ENCODE measurements at regions not wholly inside any gene's neighbourhood (a gene's known extent, or its start where the extent isn't known, plus 50 kb on each side); places are given as distances from the start of the nearest gene placed in this dataset.

DNA sequence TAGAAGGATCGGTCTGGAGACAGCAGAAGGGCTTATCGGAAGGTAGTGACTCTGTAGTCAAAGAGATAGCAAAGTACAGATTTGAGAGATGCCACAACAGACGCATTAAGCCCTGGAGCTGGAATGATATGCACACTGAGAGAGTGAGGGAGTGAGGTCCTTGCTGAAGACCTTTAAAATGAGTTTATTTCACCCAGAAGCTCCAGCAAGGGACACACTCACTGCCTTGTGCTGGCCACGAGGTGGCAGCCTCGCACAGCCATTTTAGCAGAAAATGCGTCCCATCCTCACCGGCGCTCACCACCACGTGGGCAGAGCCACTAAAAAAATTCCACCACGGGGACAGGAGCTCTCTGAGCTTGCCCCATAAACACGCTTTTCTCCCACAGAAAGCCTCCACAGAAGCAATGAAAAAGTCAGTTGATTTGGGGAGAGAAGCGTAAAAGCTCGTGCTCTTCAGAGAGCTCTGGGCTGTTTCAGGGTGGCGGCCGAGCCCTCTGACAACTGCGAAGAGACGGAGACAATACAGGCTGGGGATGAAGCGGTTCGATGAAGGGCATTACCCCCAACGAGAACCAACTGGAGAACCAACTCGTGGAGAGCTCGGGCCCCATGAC lies 163.0 kb upstream of the KLF14 start:
- peak; percentile 58 to 67 for DNase-seq (ENCODE audit: low read depth in 2 of 2)

DNA sequence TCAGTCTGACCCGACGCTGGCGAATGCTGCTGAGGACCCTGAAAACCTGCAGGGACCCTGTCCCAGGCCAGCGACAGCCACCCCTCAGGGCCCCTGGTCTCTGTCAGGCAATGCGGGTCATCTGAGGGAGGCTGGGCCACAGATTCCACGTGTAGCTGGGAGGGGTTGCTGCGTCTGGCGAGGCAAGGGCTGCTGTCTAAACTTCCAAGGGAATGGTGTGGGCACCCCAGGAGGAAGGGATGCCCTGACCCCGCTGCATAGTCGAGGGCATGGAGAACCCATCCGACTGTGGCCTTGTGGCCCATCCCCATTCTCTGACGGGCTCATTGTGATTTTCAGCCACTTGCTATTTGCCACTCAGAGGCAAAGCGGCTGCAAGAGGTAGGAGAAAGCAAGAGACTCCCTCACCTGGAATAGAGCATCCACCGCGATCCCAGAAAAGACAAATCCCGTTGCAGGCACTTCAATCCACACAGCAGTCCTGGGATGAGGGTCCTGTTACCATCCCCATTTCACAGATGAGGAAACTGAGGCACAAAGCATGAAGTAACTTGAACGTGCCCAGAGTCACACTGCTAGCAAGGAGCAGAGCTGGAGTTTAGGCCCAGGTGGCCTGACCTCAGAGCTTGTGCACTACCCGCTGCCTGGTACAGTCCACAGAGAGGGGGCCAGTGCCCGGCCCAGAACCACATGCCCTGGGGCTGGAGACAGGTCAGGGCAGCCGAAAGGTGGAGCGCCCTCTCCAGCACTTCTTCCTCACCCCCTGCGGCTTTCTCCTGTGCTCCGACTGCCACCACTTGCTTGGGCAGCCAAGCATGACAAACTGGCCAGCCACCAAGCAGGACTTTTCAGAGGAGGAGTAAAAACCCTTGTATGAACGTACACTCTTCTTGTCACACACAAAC lies 163.8 kb upstream of the KLF14 start:
- no peak for DNase-seq (ENCODE audit: low read depth in 2 of 2)

DNA sequence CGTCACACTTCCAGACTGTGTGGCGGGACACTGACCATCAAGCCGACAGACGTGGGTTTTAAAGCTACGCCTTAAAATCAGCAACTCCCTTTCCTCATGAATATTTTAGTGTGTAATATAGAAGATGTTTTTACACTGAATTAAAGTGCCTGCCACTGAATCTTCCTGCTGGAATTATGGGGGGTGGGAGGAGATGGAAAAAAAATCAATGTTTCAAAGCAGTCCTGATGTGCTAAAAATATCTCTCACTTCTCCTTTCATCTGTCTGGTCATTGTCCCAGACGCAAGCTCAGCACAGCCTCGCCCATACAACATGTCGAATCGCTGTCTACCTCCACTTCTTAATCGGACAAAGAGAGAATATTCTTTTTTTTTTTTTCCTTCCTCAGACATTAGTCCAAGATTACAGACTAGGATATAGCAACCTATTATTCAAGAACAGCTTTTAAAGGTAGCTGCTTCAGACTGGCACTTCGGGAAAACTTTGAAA lies 165.1 kb upstream of the KLF14 start:
- DNase-seq (ENCODE audit: low read depth in 2 of 2): no peak

DNA sequence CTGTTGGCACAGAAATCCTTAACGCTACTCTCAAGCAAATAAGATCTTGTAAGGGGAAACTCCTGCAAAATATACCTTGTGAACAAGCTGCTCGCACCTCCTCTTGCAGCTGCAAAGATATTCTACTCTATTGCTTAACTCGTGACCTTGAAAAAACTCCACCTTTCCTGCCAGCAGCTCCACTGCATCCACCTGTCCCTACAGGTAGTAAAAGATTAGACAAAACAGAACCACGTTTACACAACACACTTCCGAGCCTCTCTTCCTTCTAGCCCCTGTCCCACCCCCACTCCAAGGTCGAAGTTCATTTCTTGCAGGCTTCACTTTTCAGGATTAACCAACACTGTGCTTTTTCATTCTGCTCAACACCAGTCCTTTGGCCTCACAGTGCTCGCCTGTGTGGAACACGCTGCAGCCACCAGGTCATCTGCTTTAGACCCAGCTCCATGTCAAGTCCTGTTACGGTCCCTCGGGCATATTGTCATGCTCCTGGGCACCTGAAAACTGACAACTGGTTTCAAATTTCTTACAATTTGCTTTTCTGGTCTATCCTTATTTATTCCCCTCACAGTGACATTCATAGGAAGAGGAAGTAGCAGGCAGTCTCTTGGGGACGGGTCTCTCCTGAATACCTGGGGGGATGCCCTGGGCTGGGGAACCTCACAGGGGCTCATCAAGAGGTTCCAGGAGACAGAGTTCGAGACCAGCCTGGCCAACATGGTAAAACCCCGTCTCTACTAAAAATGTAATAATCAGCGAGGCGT lies 165.8 kb upstream of the KLF14 start:
- no peak for DNase-seq (ENCODE audit: low read depth in 2 of 2)

DNA sequence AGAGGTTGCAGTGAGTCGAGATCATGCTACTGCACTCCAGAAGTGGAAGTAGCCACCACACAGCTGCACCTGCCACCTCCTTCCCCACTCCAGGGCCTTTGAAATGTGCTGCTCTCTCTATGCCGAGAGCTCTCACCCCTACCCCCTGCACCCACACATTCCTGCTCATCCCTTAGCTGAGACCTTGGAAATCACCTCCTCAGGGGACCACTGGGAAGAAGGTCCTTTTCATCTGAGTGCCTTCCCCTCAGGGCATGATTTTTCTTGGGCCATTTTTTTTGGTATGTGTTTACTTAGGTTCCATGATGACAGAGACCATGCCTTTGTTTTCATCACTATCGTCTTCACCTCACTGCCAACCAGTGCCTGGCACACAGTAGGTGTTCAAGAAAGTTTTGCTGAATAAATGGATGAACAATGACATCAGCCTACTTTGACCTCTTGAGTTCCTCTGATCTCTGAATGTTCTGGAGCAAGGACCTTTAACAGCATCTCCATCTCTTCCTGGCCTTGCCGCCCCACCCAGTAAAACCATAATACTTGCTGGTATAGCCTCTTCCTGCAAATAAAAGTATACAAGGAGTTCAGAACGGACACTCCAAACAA lies 166.6 kb upstream of the KLF14 start:
- no peak for DNase-seq (ENCODE audit: low read depth in 2 of 2)

DNA sequence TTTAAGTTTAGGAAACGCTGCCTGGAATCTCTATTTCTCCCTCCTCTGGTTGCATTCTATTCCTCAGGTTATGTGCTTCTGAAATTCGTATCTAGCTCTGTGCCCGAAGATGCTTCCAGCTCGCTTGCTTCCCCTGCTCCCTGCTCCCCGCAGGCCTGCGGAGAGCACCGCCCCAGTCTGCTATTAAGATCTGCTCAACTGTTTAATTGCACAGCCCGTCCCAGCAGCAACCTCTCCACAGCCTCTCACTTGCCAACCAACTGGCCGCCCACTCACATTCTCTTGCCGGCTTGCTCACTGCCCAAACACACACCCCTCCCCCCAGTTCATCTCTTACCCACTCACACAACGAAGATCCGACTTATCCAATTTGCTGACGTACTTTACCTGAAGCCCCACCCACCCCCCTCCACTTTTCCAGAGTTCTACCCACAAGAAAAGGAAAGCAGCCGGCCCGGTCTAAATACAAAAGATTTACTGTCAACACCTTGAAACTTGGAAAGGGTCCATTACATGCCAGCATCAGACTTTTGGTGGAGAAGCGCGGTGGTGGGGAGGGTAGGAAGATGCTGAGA lies 167.3 kb upstream of the KLF14 start:
- DNase-seq (ENCODE audit: low read depth in 2 of 2): no peak

DNA sequence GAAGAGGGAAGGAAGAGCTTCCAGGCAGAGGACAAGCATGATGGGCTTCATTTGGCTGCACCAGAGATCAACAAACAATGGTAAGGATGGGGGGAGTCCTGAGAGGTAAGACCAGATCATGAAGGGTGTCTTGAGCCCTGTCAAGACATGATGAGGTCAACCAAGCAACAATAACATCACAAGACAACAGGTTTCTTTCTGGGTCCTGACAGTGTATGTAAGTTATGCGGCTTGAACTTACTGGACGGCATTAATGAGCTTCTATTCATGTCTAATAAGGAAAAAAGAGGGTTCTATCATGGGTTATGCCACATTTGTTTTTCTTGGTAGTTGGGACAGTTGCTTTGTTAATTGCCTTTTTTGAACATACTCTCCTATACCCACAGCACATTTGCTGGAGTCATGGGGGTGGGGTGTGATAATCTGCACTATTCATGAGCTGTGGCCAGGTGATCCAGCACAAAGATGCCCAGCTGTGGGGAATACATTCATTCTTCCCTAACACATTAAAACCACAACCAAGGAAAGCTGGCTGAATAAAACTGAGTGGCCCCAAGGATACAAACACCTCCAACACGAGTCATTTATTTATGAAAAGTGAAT lies 168.8 kb upstream of the KLF14 start:
- DNase-seq (ENCODE audit: low read depth in 2 of 2): no peak

DNA sequence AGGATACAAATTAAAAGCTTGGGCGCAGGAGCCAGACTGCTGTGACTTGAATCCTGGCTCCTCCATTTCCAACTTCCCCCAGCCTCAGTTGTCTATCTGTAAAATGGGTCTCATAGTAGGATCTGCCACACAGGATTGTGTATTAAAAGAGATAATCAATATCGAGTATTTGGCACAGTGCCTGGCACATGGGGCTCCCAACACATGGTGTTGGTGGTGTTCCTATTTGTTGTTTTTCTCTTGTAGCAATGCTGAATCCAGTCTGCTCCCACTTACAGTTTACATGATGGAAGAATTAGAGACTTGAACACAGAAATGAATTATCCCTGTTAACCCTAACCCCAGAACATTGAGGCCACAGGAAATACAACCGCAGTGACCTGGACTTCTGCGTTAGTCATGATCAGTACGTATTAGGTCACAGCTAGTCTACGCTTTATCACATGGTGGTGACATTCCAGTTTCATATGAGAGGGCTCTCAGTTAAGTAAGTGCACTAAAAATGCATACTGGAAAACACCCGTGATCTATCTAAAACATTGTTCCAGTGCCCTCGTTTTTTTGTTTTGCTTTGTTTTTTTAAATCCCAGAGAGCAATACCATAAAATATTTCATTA lies 169.5 kb upstream of the KLF14 start:
- DNase-seq (ENCODE audit: low read depth in 2 of 2): no peak

DNA sequence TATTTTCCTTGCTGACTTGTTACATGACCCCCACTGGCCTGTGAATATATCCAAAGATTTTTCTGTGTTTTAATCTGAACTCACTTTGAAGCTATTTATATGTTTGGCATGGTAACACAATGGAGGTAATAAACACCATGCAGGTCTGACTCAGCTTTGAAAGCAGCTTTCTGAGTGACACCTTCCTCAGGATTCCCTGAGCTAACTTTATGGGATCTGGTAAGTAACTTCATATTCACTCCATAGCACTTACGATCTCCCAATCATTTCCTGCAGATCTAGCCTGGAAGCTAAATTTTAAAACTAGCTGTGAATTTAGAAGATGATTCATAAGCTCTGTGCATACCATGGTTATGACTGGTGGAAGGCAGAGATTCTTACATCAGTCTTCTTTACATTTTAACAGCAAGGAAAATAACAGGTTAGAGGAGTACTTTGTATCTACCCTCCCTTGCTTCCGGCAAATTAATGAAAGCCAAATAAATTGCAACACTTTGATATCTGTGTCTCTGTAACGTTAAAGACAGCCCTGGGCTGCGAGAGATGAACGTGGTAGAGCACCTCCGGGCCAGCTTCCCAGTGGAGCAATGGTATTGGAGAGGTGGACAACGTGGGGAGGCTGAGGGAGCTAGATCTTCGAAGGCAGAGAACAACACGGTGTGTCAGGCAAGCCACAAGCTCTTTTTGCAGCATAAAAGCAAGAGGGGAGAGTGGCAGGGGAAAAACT lies 170.2 kb upstream of the KLF14 start:
- DNase-seq (ENCODE audit: low read depth in 2 of 2): no peak

DNA sequence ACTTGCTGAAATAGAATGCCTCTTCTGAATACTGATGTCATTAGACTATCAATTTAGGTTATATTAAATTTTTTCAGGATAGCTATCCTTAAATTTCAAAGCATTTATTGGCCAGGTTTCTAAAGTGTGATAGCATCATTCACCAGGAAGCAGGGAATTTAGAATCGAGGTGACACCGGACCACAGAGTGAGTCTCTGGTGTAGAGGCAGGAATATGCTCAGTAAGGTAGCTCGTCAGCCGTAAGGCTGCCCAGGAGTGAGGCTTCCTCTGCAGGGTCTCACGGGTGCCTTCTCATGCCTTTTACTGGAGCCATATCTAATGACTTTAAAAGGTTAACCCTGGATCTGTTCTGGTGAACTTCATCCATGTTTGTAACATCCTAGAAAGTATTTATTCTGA lies 170.8 kb upstream of the KLF14 start:
- no peak for DNase-seq (ENCODE audit: low read depth in 2 of 2)

DNA sequence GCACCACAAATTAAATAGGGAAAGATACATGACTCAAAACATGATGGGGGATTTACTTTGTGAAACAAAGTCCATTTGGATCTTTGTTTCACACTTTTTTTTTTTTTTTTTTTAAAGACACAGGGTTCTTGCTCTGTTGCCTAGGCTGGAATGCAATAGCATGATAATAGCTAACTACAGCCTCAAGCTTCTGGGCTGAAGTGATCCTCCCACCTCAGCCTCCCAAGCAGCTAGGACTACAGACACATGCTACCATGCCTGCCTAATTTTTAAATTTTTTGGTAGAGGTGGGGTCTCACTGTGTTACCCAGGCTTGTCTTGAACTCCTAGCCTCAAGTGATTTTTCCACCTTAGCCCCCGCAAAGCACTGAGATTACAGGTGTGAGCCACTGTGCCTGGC lies 172.6 kb upstream of the KLF14 start:
- no peak for DNase-seq (ENCODE audit: low read depth in 2 of 2)

DNA sequence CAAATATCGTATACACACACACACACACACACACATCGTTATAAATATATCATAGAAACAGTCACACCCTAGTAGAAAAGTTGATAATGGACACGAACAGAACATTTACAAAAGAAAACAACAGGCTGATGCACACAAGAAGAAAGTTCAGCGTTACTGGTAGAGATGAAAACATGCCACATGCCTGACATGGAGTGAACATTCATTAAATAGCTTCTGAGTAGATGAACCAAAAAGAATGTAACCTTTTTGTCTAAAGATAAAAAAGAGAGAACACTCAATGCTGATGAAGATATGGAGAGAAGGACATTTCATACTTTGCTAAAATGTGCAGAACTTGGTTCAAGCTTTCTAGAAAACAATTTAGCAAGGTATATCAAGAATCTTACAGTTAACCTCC lies 173.4 kb upstream of the KLF14 start:
- no peak for DNase-seq (ENCODE audit: low read depth in 2 of 2)

DNA sequence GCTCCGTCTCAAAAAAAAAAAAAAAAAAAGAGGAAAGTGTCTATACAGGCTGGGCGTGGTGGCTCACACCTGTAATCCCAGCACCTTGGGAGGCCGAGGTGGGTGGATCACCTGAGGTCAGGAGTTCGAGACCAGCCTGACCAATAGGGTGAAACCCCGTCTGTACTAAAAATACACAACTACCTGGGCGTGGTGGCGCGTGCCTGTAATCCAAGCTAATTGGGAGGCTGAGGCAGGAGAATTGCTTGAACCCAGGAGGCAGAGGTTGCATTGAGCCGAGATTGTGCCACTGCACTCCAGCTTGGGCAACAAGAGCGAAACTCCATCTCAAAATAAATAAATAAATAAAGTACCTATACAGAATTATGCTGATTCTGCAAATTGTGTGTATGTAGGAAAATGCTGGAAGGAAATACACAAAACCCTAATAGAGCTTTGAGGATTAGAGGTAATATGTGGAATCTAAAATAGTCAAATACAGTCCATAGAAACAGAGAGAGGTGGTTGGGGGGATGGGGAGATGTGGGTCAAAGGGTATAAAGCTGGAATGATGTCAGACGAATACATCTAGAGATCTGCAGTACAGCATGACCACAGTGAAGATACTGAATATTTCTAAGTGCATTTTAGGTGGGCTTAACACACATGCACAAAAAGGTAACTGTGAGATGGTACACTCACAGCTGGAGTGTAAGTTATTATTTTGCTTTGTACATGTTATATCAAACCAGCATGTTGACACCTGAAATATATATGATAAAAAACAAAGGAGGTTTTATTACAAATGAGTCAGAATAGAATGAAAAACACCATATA lies 174.5 kb upstream of the KLF14 start:
- no peak for DNase-seq (ENCODE audit: low read depth in 2 of 2)

DNA sequence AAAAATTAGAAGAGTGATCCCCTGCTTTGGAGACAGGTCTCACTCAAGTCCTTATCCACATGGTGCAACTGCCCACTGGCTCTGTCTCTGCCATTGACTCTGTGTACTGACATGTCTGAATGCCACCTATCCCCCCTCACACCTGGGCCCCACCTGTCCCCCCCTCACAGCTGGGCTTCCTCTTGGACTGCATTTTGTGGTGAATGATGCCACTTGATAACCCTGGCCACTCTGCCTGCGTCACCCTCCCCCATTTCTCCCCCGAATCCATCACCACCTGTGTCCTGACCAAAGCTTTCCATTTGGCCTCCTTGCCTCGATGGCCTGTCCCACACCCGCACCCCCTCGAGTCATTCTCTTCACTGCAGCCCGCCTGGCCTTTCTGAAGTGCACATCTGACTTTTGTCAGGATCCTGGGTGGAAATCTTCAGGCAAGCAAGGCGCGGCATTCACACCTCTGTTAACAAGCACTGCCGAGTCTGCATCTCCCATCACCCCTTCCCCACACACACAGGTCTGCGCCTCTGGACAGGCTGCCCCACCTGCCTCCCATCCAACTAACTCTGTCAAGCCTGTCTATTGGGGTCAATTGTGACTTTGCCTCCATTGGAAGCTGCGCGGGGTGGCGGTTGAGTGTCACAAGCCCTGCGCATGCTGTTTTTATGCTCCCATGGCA lies 175.3 kb upstream of the KLF14 start:
- DNase-seq (ENCODE audit: low read depth in 2 of 2): no peak

DNA sequence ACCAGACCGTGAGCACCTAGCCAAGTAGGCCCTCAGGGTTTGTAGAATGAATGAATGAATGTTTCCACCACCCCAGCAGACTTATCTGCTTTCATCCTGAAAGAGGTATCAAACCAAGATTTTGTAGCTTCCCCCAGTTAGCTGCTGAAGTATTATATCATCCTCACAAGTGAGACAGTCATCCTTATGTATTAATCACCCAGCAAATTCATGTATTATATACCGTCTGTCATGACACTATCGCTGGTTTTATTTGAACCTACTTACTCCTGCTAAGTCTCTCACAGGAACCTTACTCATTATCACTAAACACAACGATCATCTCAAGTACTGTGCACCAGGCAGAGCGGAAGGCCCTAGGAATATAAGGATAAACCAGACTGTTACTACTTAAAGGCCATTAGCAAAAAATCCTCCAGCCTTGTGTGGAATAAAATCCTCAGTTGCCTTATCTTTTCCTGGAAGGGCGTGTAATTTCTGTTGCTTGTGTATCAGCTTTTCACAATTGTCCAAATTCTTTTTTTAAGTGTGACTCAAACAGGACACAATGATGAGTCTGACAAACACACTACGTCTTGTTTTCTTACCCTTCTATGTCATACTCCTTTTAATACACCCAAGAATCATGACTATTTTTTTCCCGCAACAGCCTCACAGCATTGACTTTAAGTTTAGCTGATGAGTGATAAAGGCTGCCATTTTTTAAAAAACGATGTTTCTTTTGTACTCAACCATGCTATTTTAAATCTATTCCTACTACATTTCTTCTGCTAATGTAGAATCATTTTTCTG lies 176.1 kb upstream of the KLF14 start:
- DNase-seq (ENCODE audit: low read depth in 2 of 2): no peak

DNA sequence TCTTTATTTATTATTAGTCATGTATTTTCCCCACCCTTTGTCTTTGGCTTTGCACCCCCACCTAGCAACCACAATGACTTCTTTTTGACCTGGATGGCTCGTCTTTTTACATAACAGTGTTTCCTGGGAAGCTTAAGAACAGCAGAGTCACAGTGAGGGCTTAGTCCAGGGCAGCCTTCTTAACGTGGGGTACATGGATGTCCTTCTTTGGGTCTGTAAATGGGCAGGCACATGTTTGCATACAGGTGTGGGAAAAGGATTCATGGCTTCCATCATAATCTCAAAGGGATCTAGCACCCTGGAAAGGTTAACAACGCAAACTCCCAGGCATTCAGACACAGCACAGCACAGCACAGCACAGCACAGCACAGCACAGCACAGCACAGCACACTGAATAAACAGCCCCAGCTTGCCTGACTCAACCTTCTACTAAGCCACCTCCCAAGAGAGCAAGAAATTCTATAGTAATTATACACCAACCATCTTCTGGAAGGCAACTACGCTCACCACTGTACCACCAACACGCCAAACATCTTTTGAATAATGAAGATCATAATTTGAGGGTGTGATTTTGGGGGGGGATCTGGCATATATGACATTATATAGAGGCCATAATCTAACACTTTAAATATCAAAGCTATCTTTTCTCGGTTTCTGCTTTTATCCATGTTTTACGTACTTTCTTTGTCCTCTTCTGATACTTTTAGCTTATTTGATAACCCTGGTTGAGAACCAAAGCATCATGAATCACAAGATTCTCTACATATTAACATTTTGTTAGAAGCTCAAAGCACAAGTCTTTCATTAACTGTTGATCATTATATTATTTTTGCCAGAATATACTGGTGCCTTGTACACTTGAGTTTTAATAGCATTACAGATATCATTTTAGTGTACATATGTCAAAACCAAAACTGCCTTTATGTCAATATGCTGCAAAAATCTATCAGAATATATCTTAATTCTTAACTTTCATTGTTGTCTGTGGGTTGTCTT lies 177.2 kb upstream of the KLF14 start:
- no peak for DNase-seq (ENCODE audit: low read depth in 2 of 2)

Data from stimulated activated CD4-positive, alpha-beta T cell treated with anti-CD3 and anti-CD28 coated beads, Interleukin-15, amount 100 ng/mL, for 48 hours (primary cell).